Osteocyte (in vitro differentiated cells): ENCODE measurements at regions not wholly inside any gene's neighbourhood (a gene's known extent, or its start where the extent isn't known, plus 50 kb on each side); places are given as distances from the start of the nearest gene placed in this dataset.

ENCODE experiments used
- DNase-seq: peaks from one replicate; pipeline ENCODE4 v3.0.0; 2021; ENCODE audit warnings: mixed read lengths; ENCODE audit not compliant: unreplicated experiment; ENCODE audit errors: extremely low spot score
- H3K27ac Mint-ChIP-seq: one replicate; pipeline ENCODE4 v1.8.0; 2021; ENCODE audit warnings: mild to moderate bottlenecking, mixed read lengths; ENCODE audit not compliant: unreplicated experiment
- H3K27me3 Mint-ChIP-seq: one replicate; pipeline ENCODE4 v1.8.0; 2021; ENCODE audit warnings: mixed read lengths; ENCODE audit not compliant: unreplicated experiment
- H3K36me3 Mint-ChIP-seq: one replicate; pipeline ENCODE4 v1.8.0; 2021; ENCODE audit warnings: mixed read lengths; ENCODE audit not compliant: unreplicated experiment
- H3K4me1 Mint-ChIP-seq: one replicate; pipeline ENCODE4 v1.8.0; 2021; ENCODE audit warnings: mixed read lengths; ENCODE audit not compliant: unreplicated experiment
- H3K4me3 Mint-ChIP-seq: one replicate; pipeline ENCODE4 v1.8.0; 2021; ENCODE audit warnings: mild to moderate bottlenecking, moderate library complexity, mixed read lengths; ENCODE audit not compliant: unreplicated experiment
- H3K9me3 Mint-ChIP-seq: one replicate; pipeline ENCODE4 v1.8.0; 2021; ENCODE audit warnings: mixed read lengths; ENCODE audit not compliant: unreplicated experiment
- TF ChIP-seq, protein P1 (sequence below): fragments of 200-600 bp; sonication (generic); IDR thresholded peaks from 2 replicates; pipeline ENCODE4 v1.5.0; 2021; ENCODE audit warnings: antibody characterized with exemption, mild to moderate bottlenecking, moderate library complexity

DNA sequence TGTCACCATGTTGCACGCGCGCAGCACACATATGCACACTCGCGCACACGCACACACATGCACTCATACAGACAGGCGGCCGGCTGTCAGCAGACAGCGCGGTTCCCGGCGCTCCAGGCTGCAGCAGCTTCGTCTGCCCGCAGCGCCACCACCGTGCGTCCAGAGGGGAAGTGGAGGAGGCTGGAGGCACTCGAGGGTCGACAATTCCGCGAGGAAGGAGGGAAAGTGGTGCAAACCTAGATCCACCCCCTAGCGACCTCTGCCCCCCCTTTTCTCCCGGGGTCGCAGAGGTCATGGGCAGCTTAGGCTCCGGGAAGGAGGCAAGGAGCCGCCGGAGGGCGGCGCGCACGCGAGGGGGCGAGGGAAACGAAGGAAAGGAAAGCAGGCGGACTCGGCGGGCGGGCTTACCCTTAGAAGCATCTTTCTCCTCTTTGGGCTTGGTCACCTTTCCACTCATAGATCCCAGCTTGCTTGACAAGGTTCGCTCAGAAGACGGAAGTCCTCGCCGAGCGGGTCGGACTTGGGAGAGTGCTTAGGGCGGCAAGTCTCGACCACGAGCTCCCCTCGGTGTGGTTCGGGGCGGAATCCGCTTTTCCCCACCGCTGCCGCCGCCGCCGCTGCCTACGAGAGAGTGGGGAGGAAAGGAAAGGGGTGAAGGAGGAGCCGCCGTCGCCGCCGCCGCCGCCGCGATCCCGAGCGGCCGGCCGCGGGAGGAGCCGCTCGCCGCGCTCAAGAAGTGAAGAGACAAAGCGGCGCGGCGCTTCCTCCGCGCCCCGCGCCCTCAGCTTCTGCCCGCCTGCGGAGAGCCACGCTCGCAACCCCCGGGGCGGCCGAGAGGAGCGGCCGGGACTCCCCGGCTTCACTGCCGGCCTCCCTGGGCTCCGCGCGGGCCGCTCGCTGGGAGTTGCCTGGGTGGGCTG is 326.6 kb upstream of the F9 start:
- H3K27me3 Mint-ChIP-seq, result peaks cover 46% of the 10 kb centered on the region
- H3K36me3 Mint-ChIP-seq, result no peaks in the 10 kb centered on the region
- TF ChIP-seq, protein P1, sequence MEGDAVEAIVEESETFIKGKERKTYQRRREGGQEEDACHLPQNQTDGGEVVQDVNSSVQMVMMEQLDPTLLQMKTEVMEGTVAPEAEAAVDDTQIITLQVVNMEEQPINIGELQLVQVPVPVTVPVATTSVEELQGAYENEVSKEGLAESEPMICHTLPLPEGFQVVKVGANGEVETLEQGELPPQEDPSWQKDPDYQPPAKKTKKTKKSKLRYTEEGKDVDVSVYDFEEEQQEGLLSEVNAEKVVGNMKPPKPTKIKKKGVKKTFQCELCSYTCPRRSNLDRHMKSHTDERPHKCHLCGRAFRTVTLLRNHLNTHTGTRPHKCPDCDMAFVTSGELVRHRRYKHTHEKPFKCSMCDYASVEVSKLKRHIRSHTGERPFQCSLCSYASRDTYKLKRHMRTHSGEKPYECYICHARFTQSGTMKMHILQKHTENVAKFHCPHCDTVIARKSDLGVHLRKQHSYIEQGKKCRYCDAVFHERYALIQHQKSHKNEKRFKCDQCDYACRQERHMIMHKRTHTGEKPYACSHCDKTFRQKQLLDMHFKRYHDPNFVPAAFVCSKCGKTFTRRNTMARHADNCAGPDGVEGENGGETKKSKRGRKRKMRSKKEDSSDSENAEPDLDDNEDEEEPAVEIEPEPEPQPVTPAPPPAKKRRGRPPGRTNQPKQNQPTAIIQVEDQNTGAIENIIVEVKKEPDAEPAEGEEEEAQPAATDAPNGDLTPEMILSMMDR, result no peak
- peak overlapping the region; percentile 73 for H3K4me3 Mint-ChIP-seq
- peaks cover 9% of the 10 kb centered on the region for H3K4me1 Mint-ChIP-seq
- no peaks in the 10 kb centered on the region for H3K9me3 Mint-ChIP-seq
- no peak overlapping the region for H3K27ac Mint-ChIP-seq
- DNase-seq, result no peak

DNA sequence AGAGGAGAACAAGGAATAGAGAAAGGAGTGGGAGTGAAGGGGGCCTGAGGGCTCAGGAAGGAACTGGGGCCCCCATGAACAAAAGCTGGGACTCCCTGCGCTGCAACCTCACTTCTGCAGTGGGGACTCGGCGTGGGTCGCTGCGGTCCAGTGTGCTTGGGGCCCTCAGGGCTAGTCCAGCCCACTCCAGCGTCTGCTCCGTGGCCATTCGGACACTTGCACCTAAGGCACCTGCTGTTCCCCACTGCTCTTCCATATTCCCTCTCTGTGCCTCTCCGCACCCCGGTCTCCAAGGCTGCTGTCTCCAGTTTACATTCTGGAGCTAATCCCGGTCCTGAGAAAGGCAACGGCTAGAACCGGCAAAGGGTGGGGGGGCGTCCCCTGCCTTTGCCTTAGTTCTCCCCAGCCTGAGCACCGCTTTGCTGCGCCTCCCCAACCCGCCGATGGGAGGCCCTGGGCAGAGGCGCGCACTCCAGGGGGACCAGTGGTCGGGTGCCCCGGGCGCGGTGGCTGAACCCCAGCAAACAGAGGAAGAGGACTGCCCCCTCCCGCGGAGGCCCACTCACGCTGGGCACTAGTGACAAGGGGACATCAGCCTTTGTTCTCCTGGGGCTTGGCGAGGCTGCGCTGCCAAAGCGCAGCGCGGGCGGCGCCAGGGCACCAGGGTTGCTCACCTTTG is 327.7 kb upstream of the F9 start:
- H3K4me3 Mint-ChIP-seq, result no peak overlapping the region
- H3K36me3 Mint-ChIP-seq, result no peaks in the 10 kb centered on the region
- no peaks in the 10 kb centered on the region for H3K9me3 Mint-ChIP-seq
- TF ChIP-seq, protein P1, result no peak
- peaks cover 9% of the 10 kb centered on the region for H3K4me1 Mint-ChIP-seq
- H3K27me3 Mint-ChIP-seq, result peaks cover 46% of the 10 kb centered on the region
- H3K27ac Mint-ChIP-seq, result no peak overlapping the region
- DNase-seq, result no peak

DNA sequence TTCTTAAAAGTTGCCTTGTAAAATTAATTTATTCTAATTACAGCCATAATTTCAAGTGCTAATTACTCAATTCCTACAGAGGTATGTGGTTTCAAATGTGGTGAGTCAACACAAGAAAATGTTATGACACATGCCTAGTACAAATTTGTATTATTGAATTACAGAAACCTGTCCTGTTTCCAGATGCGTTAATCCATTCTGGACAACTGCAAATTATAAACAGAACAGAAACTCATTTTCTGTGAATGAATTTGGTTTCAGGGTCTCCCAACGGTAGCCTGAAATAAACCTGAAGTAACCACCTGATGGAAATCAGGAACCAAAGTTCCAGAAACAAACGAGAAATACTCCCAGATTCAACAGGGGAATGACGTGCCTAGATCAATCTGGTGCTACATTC is 328.6 kb upstream of the F9 start:
- peaks cover 46% of the 10 kb centered on the region for H3K27me3 Mint-ChIP-seq
- peaks cover 9% of the 10 kb centered on the region for H3K4me1 Mint-ChIP-seq
- no peak overlapping the region for H3K27ac Mint-ChIP-seq
- H3K4me3 Mint-ChIP-seq, result no peak overlapping the region
- no peak for DNase-seq
- H3K9me3 Mint-ChIP-seq, result no peaks in the 10 kb centered on the region
- TF ChIP-seq, protein P1, result no peak
- H3K36me3 Mint-ChIP-seq, result no peaks in the 10 kb centered on the region

DNA sequence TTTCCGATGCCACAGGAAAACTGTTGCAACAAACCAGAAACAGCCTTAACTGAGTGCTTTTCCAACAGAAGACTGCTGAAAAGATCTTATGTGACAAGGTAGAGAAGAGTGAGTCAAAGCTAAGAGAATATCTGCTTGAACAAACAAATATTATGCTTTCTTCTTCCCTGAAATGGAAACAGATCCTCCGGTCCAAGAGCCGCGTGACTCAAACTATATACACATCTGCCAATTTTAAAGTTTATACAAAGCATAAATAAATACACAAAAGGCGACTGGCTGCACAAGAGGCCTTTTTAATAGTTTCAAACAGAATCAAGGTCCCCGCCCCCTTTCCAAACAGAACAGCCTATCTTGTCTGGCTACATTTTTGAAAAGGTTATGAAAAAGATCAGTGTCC is 329.7 kb upstream of the F9 start:
- Mint-ChIP-seq H3K9me3 (no peaks in the 10 kb centered on the region), H3K27me3 (peaks cover 38% of the 10 kb centered on the region), H3K4me1 (peaks cover 9% of the 10 kb centered on the region), H3K27ac (no peak overlapping the region), H3K4me3 (no peak overlapping the region), H3K36me3 (no peaks in the 10 kb centered on the region)
- TF ChIP-seq, protein P1, result no peak
- DNase-seq, result no peak

DNA sequence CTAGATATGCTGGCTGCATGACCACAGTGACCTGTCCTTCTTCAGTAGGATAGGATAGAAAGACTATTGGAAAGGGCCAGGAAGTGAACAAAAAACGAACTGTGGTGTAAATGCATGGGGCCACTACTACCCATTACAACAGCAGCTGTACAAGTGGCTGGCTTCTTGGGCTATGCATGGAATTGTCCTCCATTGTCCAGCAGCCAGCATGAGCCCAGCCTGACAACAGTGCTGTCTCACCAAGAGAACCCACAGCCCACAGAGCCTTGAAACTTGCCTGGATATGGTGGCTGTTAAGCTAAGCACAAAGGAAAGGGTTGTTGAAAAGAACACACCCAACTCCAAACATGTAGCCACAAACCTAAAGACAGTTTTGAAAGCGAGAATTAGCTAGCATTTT is 330.2 kb upstream of the F9 start:
- H3K36me3 Mint-ChIP-seq, result no peaks in the 10 kb centered on the region
- H3K27me3 Mint-ChIP-seq, result peaks cover 35% of the 10 kb centered on the region
- H3K9me3 Mint-ChIP-seq, result no peaks in the 10 kb centered on the region
- no peak for DNase-seq
- TF ChIP-seq, protein P1, result no peak
- H3K4me1 Mint-ChIP-seq, result peaks cover 7% of the 10 kb centered on the region
- H3K4me3 Mint-ChIP-seq, result no peak overlapping the region
- H3K27ac Mint-ChIP-seq, result no peak overlapping the region
